Limb (tissue), 2 donors: ENCODE measurements at regions not wholly inside any gene's neighbourhood (a gene's known extent, or its start where the extent isn't known, plus 50 kb on each side); places are given as distances from the start of the nearest gene placed in this dataset.

Experiments
- DNase-seq, 2 donors: peaks; one replicate each; pipeline ENCODE4 v3.0.0-alpha.2; 2016; ENCODE audit errors: extremely low spot score in 2 of 2

DNA sequence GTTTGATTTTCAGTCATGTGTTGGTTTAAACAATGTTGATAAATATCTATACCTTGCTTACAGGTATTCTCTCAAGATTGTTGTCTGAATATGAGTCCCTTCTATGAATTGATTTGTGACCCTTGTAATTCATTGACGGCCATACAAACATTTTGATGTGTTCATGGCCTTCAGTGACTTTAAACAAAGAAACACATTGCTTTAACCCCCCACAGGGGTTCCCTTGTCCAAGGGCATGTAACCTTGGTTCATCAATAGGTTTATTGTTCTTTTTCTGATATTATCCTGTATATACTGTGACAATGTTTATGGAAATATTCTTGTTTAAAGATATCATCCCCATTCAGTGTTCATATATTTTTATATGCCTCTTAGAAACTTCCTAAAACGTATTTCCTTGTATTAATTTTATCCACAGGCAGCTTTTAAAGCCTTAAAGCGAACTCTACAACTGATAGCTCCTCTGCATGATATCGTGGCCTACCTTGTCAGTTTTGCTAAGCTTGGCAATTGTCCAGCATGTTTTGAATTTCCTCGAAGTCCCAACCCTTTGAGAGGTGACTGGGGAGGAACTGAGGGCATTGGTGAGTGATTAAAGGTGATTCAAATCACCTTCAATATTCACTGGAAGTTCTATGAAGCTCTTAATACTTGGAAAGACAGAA, 87.0 kb downstream of the CD164 start:
- DNase-seq, result no peak

DNA sequence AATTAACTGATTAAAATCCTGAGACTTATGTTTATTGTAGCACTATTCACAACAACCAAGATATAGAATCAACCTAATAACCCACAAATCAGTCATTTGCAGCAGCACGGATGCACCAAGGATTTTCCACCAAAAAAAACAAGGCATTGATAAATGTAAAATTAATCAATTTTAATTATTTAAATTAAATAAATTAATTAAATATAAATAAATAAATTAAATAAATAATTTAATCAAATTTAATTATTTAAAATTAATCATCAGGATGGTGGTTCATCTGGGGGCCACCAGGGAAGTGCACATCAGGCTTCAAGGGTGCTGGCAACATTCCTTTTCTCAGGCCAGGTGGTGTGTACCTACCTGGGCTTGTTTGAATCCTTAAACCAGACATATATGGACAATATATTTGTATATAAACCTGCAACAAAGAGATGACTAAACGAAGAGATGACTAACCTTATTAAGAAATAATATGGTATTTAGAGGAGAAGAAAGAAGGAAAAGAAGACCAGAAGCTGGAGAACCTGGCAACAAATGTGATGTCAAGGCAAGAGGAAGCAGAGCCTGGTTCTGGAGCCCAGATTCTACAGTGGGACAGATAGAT, 89.2 kb downstream of the CD164 start:
- DNase-seq, result no peak

DNA sequence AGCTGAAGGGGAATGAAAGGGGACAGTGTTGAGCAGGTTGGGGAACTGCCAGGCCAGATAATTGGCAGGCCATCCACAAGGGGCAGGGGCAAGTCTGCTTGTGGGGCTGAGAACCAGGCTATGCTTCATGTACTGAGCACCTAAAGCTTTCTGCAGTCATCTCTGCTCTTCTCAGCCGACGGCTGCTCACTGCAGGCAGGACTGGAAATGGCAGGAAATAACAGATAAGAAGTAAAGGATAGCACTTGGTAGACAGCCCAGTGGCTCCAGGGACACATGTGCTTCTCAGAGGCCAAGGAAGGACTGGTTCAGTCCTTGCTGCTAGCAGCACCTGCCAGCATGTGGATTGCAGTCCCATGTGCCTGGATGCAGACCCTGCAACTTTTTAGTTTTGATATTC, 89.8 kb downstream of the CD164 start:
- DNase-seq, result no peak

DNA sequence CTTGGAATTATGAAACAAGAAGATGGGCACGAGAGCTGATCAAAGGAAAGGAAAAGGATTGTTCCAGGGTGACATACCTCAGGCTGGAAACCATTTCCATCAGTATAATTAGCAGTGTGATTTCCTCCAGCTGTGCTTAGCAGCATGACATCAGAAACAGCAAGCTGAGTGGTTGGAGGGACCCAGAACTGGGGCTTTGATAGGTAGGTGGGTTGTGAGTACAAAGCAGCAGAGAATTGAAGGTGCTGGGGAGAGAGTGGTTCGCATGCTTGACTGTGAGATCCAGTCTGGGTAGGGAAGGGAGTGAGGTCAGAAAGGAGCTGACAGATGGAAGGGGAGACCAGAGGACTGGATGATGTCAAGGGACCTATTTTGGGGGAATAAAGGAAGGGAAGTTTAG, 90.4 kb downstream of the CD164 start:
- no peak for DNase-seq

DNA sequence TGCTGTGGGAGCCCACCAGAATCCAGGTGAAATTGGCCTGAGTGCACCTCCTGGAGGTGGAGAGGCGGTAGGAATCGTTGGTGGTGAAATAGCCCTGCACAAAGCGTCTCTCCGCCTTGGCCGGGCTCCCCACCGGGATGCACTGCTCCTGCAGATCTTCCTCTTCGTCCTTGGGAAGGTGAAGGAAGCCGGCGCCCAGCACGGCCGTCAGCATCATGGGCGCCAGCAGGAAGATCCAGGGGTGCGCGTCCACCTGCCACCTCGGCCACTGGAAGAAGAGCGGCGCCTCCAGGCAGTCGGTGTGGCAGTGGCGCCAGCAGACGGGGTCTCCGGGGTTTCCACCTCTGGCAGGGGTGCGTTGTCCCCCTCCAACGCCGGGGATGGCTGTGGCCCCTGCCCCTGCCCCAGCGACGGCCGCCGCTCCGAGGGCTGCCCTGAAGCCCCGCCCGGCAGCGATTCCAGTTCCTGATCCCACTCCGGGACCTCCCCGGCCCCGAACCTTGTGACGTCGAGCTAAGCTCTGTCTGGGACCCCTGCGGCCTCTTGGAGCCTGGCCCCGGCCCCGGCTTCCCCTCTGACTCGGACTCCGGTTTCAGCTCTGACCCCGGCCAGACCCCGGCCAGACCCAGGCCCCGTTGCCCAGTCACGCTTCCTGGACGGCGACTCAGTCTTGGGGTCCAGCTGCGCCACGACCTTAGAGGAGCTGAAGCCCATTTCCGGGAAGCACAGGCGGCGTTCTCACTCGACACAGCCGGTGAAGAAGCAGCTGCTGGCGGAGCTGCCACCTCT, 91.9 kb downstream of the CD164 start:
- no peak for DNase-seq

DNA sequence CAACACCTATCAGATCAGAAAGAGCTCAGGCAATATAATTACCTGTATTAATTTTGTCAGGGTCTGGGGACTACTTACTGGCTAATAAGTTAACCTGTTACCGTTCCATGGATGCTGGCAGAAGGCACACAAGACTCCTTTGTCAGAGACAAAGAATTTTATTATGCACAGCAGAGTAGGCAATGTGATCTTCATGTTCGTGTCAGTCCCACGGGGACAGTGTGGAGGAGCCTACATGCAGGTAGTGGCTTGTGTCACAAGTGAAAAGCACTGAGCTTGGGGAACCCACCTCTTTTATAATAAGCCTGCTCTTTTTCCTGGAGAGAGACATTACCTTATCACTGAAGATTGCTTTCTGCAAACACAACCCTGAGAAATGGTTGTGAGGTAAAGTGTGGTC, 96.9 kb downstream of the CD164 start:
- no peak for DNase-seq

DNA sequence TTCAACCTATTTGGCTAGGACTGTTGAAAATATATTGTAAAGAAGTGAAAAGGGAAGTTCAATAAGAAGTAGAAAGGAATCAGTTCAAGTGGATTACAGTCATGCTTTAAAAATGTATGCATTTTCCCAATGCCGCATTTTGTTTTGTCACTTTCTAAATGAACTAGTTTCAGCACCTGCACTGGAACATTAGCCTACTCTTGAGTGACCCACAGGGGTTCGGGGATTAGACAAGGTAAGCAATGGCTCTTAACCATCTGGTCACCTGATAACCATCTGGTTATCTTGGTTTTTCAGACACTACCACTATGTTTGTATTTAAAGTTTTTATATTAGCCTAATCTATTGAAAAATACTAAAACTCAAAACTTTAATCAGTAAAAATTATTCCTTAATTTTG, 97.6 kb downstream of the CD164 start:
- no peak for DNase-seq

DNA sequence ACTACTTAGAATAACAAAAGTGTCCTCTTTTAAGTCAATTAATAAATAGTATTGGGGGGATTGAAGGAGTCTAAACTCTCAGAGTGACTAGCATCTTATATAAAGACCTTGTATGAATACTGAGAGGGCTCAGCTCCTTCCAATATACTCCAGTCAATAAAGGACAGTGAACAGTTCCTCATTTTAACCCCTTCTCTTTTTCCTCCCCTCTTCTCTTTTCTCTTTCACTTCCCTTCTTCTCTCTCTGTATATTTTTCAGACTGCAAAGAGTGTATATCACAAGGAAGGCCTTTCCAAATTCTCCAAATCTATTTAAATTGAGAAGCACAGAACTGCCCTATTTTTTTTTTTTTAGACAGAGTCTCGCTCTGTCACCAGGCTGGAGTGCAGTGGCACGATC, 99.5 kb downstream of the CD164 start:
- DNase-seq, result no peak

DNA sequence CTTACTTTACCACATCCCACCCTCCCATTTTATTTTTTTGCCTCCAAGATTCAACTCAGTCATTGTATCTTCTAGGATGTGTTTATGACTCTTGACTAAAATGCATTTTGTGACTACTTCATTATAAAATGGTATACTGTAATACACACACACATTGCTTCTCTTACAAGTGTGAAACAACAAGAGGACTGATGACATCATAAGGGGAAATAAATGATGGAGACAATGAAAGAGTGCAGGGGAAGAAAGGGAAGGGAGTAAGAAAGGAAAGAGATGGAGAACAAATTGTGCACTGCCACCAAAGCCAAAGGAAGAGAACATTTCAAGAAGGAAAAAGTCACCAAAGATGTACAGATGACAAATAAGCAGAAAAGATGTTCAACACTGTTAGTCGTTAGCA, 102.6 kb downstream of the CD164 start:
- DNase-seq, result no peak

DNA sequence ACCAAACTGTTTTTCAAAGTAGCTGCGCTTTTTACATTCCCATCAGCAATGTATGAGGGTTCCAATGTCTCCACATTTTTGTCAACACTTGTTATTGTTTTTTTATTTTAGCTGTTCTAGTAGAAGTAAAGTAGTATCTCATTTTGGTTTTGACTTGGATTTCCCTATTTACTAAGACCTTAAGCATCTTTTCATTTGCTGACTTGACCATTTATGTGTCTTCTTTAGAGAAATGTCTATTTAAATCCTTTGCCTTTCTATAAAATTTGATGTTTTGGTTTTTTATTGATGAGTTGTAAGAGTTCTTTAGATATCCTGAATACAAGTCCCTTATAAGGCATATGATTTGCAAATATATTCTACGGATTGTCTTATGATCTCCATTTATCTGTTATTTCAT, 110.6 kb downstream of the CD164 start:
- DNase-seq, result no peak

DNA sequence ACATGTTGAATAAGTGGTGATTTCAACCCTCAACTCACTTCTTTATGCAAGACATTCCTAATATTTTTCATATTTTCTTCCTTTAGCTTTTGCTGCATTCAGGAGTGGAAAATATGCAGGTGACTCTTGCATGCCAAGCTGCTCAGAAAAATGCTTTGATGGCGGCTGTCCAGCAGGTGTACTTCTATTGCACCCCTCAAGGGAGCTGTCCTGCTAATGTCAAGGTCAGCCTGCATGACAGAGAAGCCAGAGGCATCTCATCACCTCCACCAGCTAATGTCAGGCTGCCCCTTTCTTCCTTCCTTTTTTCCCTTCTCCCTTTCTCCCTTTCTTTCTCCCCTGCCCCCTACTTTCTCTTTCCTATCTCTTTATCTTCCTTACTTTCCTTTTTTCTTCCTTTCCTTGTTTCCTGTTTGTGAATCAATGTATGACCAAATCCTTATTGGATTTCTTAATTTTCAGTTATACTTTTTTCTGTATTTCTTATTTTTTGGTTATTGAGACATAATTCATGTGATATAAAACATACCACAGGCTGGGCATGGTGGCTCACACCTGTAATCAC, 112.2 kb downstream of the CD164 start:
- no peak for DNase-seq

DNA sequence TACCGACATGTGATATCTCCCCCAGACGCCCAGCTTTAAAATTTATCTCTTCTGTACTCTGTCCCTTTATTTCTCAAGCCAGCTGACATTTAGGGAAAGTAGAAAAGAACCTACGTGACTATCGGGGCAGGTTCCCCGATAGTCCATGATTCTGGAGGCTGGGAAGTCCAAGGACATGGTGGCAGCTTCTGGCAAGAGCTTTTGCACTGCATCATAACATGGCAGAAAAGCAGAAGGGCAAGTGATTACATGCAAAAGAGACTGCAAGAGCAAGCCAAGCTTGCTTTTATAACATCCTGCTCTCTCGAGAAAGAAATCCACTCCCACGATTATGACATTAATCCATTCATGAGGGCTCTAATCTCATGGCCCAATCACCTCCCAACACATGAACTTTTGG, 113.2 kb downstream of the CD164 start:
- no peak for DNase-seq

DNA sequence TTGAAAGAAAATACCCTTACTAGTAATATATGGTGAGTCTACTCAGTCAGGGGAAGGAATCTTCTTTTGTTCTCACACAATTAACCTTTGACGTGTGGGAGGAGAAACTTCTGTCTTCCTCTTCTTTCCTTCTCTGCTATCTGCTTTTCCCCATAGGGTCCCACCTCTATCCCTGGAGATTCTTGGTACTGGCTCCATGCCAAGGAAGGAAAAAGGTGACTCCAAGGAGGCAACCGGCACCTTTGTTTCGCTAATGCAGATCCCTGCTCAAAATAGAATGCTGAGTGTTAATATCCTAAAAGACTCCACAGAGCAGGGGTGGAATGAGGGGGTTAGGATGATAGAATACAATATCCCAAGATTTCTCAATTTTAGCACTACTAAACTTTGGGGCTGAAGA, 116.7 kb downstream of the CD164 start:
- DNase-seq, result no peak

DNA sequence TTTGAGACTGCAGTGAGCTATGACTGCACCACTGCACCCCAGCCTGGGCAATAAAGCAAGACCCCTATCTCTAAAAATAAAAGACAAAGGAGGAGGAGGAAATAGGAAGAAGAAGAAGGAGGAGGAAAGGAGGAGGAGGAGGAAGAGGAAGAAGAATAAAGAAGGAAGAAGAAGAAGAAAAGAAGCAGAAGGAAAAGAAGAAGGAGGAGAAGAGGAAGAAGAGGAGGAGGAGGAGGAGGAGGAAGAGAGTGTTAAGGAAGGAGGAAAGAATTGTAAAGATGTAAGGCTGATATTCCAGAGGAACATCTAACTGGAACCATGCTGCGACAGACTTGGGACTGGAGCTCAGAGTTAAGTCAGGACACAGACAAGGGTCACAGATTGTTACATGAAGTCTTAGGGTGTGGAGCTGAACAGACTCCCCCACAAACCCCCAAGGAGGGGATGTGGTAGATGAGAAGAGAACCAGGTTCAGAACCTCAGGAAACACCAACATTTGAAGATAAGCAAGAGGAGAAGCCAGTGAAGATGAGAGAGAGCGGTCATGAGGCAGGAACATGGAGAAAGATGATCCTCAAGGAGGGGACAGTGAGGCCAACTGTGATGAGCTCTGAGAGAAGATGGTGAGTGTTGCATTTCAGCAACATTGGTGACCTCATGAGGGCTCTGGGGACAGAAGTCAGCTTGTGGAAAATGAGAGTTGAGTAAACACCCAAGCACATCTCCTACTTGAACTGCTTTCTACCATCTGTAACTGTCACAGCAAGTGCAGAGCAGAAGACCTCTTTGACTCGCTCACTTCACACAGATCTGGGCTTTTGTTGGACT, 118.2 kb downstream of the CD164 start:
- no peak for DNase-seq

DNA sequence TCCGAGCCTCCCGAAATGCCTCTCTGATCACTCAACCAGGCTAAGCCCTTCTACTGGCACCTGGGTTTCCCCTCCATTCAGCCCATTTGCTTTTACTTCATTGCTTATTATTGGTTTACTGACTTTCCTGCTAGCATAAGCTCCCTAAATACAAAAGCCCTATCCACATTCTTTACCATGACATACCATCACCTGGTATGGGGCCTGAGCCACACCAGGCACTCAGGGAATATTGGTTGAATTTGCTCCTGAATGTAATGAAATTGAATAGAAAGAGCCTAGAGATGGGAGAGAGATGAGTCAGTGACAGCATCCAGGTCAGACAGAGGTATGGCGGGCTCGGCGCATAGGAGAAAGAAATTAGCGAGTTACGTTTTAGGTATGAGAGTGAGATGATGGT, 120.0 kb downstream of the CD164 start:
- no peak for DNase-seq

DNA sequence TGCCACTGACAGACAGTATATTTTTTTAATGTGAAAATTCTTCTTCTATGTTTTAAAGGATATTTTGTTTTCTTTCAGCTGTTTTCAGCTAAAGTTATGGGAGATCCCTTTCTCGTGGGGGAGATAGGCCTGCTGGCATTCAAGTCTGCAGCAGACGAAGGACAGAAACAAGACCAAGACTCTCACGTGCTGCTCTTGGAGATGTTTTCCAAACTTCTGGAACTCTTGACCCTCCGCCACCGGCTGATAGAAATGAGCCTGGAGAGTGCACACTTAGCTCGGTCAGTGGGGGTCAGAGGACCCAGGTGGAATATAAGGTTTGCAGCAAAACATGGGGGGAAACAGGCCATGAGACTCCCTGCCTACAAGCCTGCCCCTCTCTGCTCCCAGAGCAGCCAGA, 120.5 kb downstream of the CD164 start:
- no peak for DNase-seq

DNA sequence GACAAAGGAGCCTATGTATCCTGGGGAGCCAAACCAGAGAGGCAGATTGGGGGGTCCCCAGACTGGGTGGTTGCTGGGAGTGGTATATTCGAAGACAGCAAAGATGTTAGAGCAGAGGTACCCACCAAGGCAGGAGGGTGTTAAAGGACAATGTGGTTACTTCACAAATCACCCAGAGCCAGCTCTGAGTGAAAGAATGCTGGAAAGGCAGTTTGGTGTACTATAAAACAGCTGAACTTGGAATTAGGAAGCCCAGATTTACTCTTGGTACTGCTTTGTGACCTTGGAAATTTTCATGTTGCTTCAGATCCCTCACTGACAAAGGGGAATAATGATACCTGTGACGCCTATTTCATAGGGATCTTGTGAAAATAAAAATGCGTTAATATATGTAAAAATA, 121.6 kb downstream of the CD164 start:
- DNase-seq, result no peak

DNA sequence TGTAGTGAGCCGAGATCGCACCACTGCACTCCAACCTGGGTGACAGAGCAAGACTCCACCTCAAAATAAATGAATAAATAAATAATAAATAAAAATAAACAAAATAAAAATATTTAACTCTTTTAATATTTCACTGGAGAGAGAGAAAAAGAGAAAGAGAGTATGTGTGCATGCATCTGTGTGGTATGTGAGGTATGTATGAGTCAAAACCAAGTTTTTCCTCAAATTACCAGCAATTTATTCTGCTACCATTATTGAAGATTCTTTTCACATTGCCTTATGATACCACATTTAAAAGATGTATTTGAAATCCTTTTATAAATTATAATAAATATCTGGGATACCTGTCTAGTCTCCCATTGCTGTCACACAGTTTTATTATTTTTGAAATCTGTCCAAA, 122.1 kb downstream of the CD164 start:
- no peak for DNase-seq

DNA sequence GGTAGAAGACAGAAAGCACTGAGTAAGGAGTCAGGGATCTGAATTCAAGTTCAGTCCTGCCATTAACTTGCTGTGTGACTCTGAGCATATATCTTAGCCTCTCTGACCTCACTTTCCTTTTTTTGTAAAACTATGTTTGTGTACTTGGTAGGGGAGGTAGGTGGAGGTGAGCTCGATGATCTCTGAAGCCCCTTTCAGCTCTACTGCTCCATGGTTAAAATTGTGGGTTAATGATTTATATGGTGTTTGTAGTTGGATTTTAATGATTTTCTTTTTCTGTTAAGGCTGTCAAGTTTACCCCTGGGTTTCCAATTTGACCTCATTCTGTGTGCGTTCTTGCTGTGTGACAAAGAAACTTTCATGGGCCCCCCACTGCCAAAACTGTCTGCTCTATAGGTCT, 124.1 kb downstream of the CD164 start:
- no peak for DNase-seq

DNA sequence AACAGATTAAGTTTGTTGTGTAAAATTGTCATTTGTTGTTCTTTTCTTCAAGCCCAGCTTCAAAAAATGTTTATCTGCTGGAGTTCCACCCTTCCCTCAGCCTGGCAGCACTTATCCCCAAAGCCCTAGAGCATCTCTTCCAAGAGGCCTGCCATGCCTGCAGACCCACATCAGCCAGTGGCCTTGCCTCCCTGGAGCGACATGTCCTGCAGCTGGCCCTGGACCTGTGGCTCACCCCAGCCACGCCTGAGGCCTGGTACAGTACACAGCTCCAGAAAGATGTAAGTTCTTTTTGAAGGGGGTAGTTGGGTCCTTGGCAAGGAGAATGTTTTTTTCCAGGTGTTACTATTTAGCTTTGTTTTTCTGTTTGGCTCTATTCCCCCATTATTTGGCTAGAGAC, 124.8 kb downstream of the CD164 start:
- DNase-seq, result no peak

DNA sequence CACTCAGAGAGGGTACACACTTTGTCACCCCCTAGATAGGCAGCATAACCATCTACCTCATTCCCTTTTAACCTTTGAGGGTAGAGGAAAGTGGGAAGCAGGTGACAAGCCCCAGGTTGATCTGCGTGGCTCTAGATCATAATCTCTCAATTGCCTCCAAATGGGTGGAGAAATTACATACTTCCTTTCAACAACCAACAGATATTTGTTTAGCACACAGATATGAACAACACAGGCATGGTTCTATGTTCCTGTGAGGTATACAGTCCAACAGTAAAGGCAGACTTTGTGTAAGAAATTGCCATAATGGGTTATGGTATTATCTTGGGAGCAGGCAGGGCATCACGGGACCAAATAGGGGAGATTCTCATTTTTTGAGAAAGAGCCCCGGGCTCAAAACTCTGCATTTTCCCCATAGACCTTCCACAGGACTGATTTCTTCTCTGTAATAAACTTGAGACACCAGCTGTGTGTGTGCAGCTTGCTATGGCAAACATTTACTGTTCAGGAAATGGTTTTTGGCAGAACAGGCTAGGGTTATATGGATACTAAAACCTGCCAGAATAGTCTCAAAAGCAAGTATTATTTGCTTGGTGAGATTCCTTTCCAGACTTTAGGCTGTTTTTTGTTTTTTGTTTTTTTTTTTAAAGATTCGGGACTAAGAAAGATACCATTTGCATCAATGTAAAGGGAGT, 126.2 kb downstream of the CD164 start:
- DNase-seq, result peak in 1 of 2 donors; percentile 66
